Fibroblast of lung (primary cell): ENCODE measurements at regions not wholly inside any gene's neighbourhood (a gene's known extent, or its start where the extent isn't known, plus 50 kb on each side); places are given as distances from the start of the nearest gene placed in this dataset.
"Not testable (repeated sequence)": the region's sequence is repeated elsewhere in the genome, so short reads cannot be mapped to it uniquely, and the experiment has no call there.

Experiments used
- DNase-seq, 2 donors: peaks; one replicate each; pipeline versions ENCODE4 v3.0.0 to v3.0.0-alpha.2; 2010; ENCODE audit warnings: low read depth in 2 of 2
- H2AFZ ChIP-seq: 2 replicates; pipeline ENCODE4 v1.5.1; 2012; ENCODE audit warnings: low read length, control low read depth, inconsistent platforms
- H3K27ac ChIP-seq: 2 replicates; pipeline ENCODE4 v1.5.1; 2011; ENCODE audit warnings: low read length, control low read depth; ENCODE audit not compliant: insufficient read depth
- H3K27me3 ChIP-seq: 2 replicates; pipeline ENCODE4 v1.5.1; 2011; ENCODE audit warnings: mild to moderate bottlenecking, low read length; ENCODE audit not compliant: control insufficient read depth, insufficient read depth
- H3K36me3 ChIP-seq: 2 replicates; pipeline ENCODE4 v1.5.1; 2011; ENCODE audit warnings: low read length; ENCODE audit not compliant: control insufficient read depth, insufficient read depth
- H3K4me1 ChIP-seq: 2 replicates; pipeline ENCODE4 v1.5.1; 2011; ENCODE audit warnings: low read length; ENCODE audit not compliant: control insufficient read depth, insufficient read depth; ENCODE audit errors: extremely low read depth
- H3K4me2 ChIP-seq: 2 replicates; pipeline ENCODE4 v1.5.1; 2011; ENCODE audit warnings: low read length, control low read depth; ENCODE audit not compliant: insufficient read depth; ENCODE audit errors: extremely low read depth
- H3K4me3 ChIP-seq, 4 experiments: fragments of 200-600 bp in 1 of 4; sonication (generic) in 1 of 4; replicated peaks in 1 of 4; 2 replicates each; pipeline ENCODE4 v1.5.1; 2011 to 2016; ENCODE audit warnings: low read length in 4 of 4, low read depth in 3 of 4, mild to moderate bottlenecking in 3 of 4, control low read depth in 2 of 4, inconsistent platforms in 1 of 4, mixed read lengths in 1 of 4; ENCODE audit not compliant: insufficient read depth in 1 of 4; ENCODE audit errors: control extremely low read depth in 1 of 4
- H3K79me2 ChIP-seq: 2 replicates; pipeline ENCODE4 v1.5.1; 2012; ENCODE audit warnings: mild to moderate bottlenecking, low read length, inconsistent platforms; ENCODE audit not compliant: control insufficient read depth, insufficient read depth
- H3K9ac ChIP-seq: 2 replicates; pipeline ENCODE4 v1.5.1; 2011; ENCODE audit warnings: mild to moderate bottlenecking, low read length, control low read depth; ENCODE audit not compliant: insufficient read depth
- H3K9me3 ChIP-seq: 2 replicates; pipeline ENCODE4 v1.5.1; 2012; ENCODE audit warnings: low read depth, low read length; ENCODE audit not compliant: control insufficient read depth, insufficient read depth
- H4K20me1 ChIP-seq: 2 replicates; pipeline ENCODE4 v1.5.1; 2011; ENCODE audit warnings: low read length; ENCODE audit not compliant: control insufficient read depth, insufficient read depth; ENCODE audit errors: extremely low read depth
- EZH2 ChIP-seq: IDR thresholded peaks from 2 replicates; pipeline ENCODE4 v1.5.1; 2012; ENCODE audit warnings: low read length, control low read depth, mild to moderate bottlenecking; ENCODE audit errors: missing control alignments
- TF ChIP-seq, protein P1 (sequence below), 2 donors: IDR thresholded peaks in 1 of 2; conservative IDR thresholded peaks in 1 of 2; 1 replicate in 1 of 2; 2 replicates in 1 of 2; pipeline ENCODE4 v1.5.1; 2011 to 2012; ENCODE audit warnings: low read length in 2 of 2, control low read depth in 1 of 2, inconsistent platforms in 1 of 2, low read depth in 1 of 2, mild to moderate bottlenecking in 1 of 2

DNA sequence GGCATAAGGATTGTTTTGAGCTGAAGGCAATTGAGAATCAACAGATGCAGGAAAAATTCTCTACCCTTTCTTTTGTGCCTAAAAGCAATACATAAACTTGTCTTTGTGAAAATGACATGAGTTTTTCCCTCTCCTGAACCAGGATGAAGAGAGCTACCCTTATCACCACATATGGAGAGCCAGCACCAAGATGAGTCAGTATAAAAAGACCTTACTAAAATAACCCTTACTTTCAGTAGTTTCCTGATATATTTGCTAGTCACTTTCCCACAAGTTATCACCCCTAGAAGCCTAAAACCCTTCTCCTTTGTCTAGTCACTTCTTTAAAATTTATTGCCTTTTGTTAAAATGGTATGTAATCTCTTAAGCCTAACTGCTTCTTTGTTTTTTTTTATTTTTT is 61.9 kb upstream of the ANKRD10 start:
- no peak overlapping the region for H3K4me3 ChIP-seq
- no peaks in the 10 kb centered on the region for H3K27me3 ChIP-seq
- H3K79me2 ChIP-seq: no peaks in the 10 kb centered on the region
- H3K27ac ChIP-seq: no peak overlapping the region
- H3K36me3 ChIP-seq: no peaks in the 10 kb centered on the region
- H4K20me1 ChIP-seq: no peaks in the 10 kb centered on the region
- no peak overlapping the region for H2AFZ ChIP-seq
- H3K4me1 ChIP-seq: no peaks in the 10 kb centered on the region
- TF ChIP-seq, protein P1, sequence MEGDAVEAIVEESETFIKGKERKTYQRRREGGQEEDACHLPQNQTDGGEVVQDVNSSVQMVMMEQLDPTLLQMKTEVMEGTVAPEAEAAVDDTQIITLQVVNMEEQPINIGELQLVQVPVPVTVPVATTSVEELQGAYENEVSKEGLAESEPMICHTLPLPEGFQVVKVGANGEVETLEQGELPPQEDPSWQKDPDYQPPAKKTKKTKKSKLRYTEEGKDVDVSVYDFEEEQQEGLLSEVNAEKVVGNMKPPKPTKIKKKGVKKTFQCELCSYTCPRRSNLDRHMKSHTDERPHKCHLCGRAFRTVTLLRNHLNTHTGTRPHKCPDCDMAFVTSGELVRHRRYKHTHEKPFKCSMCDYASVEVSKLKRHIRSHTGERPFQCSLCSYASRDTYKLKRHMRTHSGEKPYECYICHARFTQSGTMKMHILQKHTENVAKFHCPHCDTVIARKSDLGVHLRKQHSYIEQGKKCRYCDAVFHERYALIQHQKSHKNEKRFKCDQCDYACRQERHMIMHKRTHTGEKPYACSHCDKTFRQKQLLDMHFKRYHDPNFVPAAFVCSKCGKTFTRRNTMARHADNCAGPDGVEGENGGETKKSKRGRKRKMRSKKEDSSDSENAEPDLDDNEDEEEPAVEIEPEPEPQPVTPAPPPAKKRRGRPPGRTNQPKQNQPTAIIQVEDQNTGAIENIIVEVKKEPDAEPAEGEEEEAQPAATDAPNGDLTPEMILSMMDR (conservative IDR thresholded peaks at IDR 0.05 in 1 of 2, IDR thresholded peaks at IDR 0.05 in 1 of 2; ENCODE audit: low read depth in 1 of 2, low read length in 2 of 2): no peak
- TF ChIP-seq EZH2: no peak
- no peak overlapping the region for H3K4me2 ChIP-seq
- DNase-seq: no peak
- no peak overlapping the region for H3K9ac ChIP-seq
- H3K9me3 ChIP-seq: no peaks in the 10 kb centered on the region

DNA sequence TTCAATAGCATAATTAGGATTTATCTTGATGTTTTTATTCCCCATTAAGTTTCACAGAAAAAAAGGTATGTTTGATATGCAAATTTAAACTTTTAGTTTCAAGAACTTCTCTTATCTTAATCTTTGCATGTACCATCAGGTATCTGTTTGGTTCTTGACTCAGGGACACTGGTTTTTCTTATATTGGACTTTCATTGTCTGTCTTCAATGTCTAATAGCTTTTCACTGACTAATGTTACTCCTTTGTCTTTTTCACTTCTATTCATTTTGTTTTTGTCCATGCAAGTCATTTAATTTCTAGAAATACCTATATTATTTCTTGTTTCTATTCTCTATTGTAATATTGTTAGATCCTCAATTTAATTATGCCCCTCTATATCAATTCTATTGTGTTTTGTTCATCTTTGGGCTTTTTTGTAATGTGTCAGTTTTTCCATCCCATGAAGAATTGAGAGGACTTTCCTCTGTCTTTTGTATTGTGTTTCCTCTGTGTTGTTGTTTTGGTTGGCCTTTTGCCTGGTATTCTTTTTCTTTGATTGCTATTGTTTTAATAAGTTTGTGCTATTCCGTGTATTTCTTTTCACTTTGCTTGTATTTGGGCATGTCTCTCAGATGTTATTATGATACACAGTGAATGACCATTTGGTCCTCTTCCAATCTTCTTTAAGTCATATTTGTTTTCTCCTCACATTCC is 58.3 kb upstream of the ANKRD10 start:
- DNase-seq: no peak
- no peaks in the 10 kb centered on the region for H3K4me1 ChIP-seq
- no peaks in the 10 kb centered on the region for H3K79me2 ChIP-seq
- H3K4me3 ChIP-seq: no peak overlapping the region
- no peak overlapping the region for H3K9ac ChIP-seq
- H3K4me2 ChIP-seq: no peak overlapping the region
- no peak for TF ChIP-seq EZH2
- TF ChIP-seq, protein P1 (conservative IDR thresholded peaks at IDR 0.05 in 1 of 2, IDR thresholded peaks at IDR 0.05 in 1 of 2; ENCODE audit: low read depth in 1 of 2, low read length in 2 of 2): no peak
- no peak overlapping the region for H3K27ac ChIP-seq
- no peaks in the 10 kb centered on the region for H4K20me1 ChIP-seq
- H3K9me3 ChIP-seq: no peaks in the 10 kb centered on the region
- H3K27me3 ChIP-seq: no peaks in the 10 kb centered on the region
- no peak overlapping the region for H2AFZ ChIP-seq
- H3K36me3 ChIP-seq: no peaks in the 10 kb centered on the region

DNA sequence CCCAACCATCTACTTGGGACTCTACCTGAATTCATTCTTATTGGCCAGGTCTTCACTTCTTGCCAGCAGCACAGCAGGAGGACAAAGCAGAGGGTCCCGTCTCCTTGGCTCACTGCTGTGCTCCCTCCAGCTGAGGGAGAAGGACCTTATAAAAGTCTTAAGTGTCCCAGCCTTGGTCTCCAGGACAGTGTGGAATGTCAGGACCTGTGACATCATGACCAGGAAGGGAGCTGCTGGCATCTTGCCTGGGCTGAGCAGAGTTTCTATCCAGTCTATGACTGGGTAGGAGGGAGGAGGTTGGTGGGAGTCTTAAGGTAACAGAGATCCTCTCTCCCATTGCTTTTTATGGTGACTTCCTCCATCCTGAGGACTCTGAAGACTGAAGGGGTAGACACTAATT is 56.6 kb upstream of the ANKRD10 start:
- Histone ChIP-seq H3K36me3 (no peaks in the 10 kb centered on the region), H3K79me2 (no peaks in the 10 kb centered on the region), H3K27me3 (no peaks in the 10 kb centered on the region), H3K4me2 (no peak overlapping the region), H2AFZ (no peak overlapping the region), H3K4me1 (no peaks in the 10 kb centered on the region), H4K20me1 (no peaks in the 10 kb centered on the region), H3K9me3 (no peaks in the 10 kb centered on the region), H3K4me3 (no peak overlapping the region), H3K9ac (no peak overlapping the region), H3K27ac (no peak overlapping the region)
- TF ChIP-seq EZH2: no peak
- DNase-seq: no peak

DNA sequence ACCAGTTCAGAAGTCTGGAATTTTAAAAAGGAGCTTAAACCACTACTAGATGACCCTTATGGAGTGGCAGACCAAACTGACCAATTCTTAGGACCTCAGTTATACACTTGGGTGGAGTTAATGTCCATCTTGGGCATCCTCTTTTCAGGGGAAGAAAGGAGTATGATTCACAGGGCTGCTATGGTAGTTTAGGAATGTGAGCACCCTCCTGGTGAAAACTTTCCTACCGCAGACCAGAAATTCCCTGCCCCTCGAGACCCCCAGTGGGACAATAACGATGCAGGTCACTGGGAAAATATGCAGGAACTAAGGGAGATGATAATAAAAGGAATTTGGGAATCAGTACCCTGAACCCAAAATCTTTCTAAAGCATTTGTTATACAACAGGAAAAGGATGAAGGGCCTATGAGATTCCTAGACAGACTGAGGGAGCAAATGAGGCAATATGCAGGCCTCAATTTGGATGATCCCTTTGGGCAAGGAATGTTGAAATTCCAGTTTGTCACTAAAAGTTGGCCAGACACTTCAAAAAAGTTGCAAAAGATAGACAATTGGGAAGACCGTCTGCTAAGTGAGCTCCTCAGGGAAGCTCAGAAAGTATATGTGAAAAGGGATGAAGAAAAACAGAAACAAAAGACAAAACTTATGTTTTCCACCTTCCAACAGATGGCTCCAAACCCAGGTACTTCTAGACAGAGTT is 52.4 kb upstream of the ANKRD10 start:
- H3K79me2 ChIP-seq, H3K4me3 ChIP-seq, H4K20me1 ChIP-seq, H3K4me1 ChIP-seq, H3K9me3 ChIP-seq, H3K36me3 ChIP-seq, H2AFZ ChIP-seq, H3K4me2 ChIP-seq, H3K27ac ChIP-seq, H3K27me3 ChIP-seq, H3K9ac ChIP-seq: not testable (repeated sequence)
- DNase-seq: peak in 1 of 2 donors; percentile 33
